LNCAP (cell line): ENCODE measurements at regions not wholly inside any gene's neighbourhood (a gene's known extent, or its start where the extent isn't known, plus 50 kb on each side); places are given as distances from the start of the nearest gene placed in this dataset.

ENCODE experiments used
- TF ChIP-seq, protein P1 (sequence below): fragments of 450-650 bp; IDR thresholded peaks from 2 replicates; pipeline ENCODE4 v1.5.1; 2017; ENCODE audit warnings: mild to moderate bottlenecking

DNA sequence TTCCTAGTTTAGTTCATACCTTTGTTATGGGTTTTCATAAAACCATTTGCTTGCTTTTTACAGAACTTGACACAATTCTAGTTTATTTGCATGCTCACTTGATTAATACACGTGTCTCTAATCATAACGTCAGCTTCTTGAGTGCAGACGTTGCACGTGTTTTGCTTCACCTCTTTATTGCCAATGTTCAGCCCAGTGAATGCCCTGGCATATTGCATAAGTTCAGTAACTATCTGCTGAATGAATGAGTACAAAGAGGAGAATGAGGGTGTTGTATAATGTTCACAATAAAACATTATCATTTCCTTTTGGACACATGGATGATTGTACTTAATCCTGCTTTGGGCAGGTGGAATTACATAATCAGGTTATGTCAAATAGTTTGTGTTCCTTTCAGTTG, 519.8 kb downstream of the HS3ST4 start:
- TF ChIP-seq, protein P1, sequence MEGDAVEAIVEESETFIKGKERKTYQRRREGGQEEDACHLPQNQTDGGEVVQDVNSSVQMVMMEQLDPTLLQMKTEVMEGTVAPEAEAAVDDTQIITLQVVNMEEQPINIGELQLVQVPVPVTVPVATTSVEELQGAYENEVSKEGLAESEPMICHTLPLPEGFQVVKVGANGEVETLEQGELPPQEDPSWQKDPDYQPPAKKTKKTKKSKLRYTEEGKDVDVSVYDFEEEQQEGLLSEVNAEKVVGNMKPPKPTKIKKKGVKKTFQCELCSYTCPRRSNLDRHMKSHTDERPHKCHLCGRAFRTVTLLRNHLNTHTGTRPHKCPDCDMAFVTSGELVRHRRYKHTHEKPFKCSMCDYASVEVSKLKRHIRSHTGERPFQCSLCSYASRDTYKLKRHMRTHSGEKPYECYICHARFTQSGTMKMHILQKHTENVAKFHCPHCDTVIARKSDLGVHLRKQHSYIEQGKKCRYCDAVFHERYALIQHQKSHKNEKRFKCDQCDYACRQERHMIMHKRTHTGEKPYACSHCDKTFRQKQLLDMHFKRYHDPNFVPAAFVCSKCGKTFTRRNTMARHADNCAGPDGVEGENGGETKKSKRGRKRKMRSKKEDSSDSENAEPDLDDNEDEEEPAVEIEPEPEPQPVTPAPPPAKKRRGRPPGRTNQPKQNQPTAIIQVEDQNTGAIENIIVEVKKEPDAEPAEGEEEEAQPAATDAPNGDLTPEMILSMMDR = no peak

- TF ChIP-seq, protein P1 = no peak
Measured at GRCh38 chr16:26212599-26212998, 520.8 kb downstream of the HS3ST4 start.

- TF ChIP-seq, protein P1 = no peak
Measured at GRCh38 chr16:26214581-26215174, 522.9 kb downstream of the HS3ST4 start.

DNA sequence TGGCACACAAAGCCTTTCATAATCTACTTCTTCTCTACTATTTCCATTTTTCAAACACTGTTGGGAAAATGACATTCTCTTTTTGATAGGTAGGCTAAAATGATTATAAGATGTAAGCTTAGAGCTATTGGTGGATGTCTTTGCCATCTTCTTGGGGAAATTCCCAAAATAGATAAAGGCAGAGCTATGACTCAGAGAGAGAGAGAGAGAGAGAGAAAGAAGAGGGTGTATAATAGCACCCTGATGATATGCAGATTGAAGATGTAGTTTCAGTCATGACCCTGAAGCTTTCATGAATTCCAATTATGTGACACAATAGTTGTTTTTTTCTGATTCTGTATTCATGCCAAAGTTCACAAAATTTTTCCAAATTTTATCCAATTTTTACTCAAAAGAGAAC, 529.1 kb downstream of the HS3ST4 start:
- TF ChIP-seq, protein P1 = no peak

DNA sequence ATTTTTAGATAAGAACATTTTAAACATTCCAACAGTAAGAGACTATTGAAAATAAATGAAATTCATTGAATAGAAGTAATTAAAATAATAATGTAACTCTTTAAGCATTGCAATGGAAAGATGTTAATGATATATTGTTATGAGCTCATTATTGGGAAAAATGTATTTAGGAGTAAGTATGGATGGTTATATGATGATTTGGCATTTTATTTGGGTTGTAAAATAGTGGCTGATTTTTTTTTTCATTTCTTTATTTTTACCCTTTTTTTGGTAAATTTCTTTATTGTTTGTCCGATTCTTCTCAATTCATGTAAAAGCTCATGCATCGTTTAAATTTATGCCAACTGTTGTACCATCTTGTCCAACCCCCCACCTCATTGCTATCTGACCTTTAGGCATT, 539.9 kb downstream of the HS3ST4 start:
- TF ChIP-seq, protein P1 = no peak

DNA sequence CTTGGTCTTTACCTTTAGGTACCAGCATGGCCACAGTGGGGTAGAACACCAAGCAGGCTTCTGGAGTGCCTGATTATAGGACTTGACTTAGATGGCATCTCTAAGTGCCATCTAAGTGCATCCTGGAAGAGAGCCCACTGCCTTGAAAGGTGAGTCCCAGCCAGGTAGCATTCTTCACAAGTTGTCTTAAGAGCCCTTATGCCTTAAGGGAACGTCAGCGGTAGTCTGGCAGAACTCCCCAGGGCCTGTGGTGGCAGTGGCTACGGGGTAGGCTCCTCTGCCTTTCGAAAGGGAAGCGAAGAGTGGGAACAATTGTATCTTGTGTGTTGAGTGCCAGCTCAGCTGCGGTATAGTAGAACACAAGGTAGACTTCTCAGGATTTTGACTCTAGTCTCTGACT, 549.0 kb downstream of the HS3ST4 start:
- TF ChIP-seq, protein P1 = no peak

GRCh38 chr16:26247063-26247462, 555.3 kb downstream of the HS3ST4 start:
- TF ChIP-seq, protein P1 = no peak

DNA sequence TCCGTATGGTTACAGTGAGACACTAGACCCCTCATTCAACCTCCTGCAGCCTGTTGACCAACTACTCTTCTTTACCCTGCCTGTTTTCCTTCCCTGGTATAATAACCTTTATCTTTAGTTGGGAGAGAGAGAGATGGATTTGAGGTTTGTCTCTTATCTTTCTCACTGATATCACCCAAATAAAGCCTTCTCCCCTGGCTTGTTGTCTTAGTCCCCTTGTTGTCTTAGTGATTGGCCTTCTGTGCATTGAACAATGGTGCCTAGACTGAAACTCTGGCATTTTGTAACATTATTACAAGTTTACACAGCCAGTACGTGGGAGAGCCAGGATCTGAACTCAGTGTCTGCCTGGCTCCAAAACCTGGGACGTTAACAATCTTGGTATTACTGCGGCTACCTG, 560.8 kb downstream of the HS3ST4 start:
- TF ChIP-seq, protein P1 = no peak
